ENCODE measurements at regions not wholly inside any gene's neighbourhood (a gene's known extent, or its start where the extent isn't known, plus 50 kb on each side); places are given as distances from the start of the nearest gene placed in this dataset.

- DNase-seq (ENCODE audit: low spot score), result peak; percentile 11
- Mint-ChIP-seq H3K4me3 (no peak overlapping the region), H3K4me1 (peaks cover 15% of the 10 kb centered on the region), H3K36me3 (ENCODE audit: low read depth) (peaks cover 4% of the 10 kb centered on the region; the same call in 1 of the 3 replicates), H3K27me3 (ENCODE audit: insufficient read depth, low read depth, poor library complexity) (peaks cover 2% of the 10 kb centered on the region), H3K9me3 (no peaks in the 10 kb centered on the region), H3K27ac (no peak overlapping the region)
- Histone ChIP-seq H3K36me3 (ENCODE audit: insufficient read depth) (no peaks in the 10 kb centered on the region), H3K27me3 (ENCODE audit: insufficient read depth) (no peaks in the 10 kb centered on the region), H2AFZ (peak overlapping the region; percentile 53; the same call in 1 of the 2 replicates), H3K4me3 (no peak overlapping the region), H3K4me2 (no peak overlapping the region), H4K20me1 (replicated peaks; ENCODE audit: insufficient read depth) (no peaks in the 10 kb centered on the region), H3F3A (replicated peaks; ENCODE audit: low read depth) (no peaks in the 10 kb centered on the region), H3K9me2 (ENCODE audit: insufficient read depth) (peaks cover 16% of the 10 kb centered on the region), H3K79me2 (replicated peaks; ENCODE audit: insufficient read depth) (no peaks in the 10 kb centered on the region), H3K4me1 (ENCODE audit: insufficient read depth) (no peaks in the 10 kb centered on the region; the same call in 1 of the 2 replicates), H3K27ac (ENCODE audit: low read depth) (no peak overlapping the region)
- TF ChIP-seq EZH2 (IDR thresholded peaks at IDR 0.05; ENCODE audit: low read depth, unreplicated experiment) (no peak), EZH2phosphoT487 (IDR thresholded peaks at IDR 0.05; ENCODE audit: unreplicated experiment) (no peak), JUNB (IDR thresholded peaks at IDR 0.05; ENCODE audit: unreplicated experiment) (no peak), ZNF114 (CRISPR knock-in tag; IDR thresholded peaks at IDR 0.05) (no peak), ETS1 (IDR thresholded peaks at IDR 0.05) (no peak), CREB1 (CRISPR knock-in tag; IDR thresholded peaks at IDR 0.05; ENCODE audit: low read depth) (no peak), POLR2AphosphoS5 (IDR thresholded peaks at IDR 0.05; ENCODE audit: low read depth) (no peak)
- TF ChIP-seq, protein P1, sequence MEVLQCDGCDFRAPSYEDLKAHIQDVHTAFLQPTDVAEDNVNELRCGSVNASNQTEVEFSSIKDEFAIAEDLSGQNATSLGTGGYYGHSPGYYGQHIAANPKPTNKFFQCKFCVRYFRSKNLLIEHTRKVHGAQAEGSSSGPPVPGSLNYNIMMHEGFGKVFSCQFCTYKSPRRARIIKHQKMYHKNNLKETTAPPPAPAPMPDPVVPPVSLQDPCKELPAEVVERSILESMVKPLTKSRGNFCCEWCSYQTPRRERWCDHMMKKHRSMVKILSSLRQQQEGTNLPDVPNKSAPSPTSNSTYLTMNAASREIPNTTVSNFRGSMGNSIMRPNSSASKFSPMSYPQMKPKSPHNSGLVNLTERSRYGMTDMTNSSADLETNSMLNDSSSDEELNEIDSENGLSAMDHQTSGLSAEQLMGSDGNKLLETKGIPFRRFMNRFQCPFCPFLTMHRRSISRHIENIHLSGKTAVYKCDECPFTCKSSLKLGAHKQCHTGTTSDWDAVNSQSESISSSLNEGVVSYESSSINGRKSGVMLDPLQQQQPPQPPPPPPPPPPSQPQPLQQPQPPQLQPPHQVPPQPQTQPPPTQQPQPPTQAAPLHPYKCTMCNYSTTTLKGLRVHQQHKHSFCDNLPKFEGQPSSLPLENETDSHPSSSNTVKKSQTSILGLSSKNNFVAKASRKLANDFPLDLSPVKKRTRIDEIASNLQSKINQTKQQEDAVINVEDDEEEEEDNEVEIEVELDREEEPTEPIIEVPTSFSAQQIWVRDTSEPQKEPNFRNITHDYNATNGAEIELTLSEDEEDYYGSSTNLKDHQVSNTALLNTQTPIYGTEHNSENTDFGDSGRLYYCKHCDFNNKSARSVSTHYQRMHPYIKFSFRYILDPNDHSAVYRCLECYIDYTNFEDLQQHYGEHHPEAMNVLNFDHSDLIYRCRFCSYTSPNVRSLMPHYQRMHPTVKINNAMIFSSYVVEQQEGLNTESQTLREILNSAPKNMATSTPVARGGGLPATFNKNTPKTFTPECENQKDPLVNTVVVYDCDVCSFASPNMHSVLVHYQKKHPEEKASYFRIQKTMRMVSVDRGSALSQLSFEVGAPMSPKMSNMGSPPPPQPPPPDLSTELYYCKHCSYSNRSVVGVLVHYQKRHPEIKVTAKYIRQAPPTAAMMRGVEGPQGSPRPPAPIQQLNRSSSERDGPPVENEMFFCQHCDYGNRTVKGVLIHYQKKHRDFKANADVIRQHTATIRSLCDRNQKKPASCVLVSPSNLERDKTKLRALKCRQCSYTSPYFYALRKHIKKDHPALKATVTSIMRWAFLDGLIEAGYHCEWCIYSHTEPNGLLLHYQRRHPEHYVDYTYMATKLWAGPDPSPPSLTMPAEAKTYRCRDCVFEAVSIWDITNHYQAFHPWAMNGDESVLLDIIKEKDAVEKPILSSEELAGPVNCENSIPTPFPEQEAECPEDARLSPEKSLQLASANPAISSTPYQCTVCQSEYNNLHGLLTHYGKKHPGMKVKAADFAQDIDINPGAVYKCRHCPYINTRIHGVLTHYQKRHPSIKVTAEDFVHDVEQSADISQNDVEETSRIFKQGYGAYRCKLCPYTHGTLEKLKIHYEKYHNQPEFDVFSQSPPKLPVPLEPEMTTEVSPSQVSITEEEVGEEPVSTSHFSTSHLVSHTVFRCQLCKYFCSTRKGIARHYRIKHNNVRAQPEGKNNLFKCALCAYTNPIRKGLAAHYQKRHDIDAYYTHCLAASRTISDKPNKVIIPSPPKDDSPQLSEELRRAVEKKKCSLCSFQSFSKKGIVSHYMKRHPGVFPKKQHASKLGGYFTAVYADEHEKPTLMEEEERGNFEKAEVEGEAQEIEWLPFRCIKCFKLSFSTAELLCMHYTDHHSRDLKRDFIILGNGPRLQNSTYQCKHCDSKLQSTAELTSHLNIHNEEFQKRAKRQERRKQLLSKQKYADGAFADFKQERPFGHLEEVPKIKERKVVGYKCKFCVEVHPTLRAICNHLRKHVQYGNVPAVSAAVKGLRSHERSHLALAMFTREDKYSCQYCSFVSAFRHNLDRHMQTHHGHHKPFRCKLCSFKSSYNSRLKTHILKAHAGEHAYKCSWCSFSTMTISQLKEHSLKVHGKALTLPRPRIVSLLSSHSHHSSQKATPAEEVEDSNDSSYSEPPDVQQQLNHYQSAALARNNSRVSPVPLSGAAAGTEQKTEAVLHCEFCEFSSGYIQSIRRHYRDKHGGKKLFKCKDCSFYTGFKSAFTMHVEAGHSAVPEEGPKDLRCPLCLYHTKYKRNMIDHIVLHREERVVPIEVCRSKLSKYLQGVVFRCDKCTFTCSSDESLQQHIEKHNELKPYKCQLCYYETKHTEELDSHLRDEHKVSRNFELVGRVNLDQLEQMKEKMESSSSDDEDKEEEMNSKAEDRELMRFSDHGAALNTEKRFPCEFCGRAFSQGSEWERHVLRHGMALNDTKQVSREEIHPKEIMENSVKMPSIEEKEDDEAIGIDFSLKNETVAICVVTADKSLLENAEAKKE (CRISPR knock-in tag; IDR thresholded peaks at IDR 0.05), result no peak
- TF ChIP-seq, protein P2, sequence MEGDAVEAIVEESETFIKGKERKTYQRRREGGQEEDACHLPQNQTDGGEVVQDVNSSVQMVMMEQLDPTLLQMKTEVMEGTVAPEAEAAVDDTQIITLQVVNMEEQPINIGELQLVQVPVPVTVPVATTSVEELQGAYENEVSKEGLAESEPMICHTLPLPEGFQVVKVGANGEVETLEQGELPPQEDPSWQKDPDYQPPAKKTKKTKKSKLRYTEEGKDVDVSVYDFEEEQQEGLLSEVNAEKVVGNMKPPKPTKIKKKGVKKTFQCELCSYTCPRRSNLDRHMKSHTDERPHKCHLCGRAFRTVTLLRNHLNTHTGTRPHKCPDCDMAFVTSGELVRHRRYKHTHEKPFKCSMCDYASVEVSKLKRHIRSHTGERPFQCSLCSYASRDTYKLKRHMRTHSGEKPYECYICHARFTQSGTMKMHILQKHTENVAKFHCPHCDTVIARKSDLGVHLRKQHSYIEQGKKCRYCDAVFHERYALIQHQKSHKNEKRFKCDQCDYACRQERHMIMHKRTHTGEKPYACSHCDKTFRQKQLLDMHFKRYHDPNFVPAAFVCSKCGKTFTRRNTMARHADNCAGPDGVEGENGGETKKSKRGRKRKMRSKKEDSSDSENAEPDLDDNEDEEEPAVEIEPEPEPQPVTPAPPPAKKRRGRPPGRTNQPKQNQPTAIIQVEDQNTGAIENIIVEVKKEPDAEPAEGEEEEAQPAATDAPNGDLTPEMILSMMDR (conservative IDR thresholded peaks at IDR 0.05; ENCODE audit: low read depth in 2 of 2), result no peak
- no peak for ATAC-seq
These were observed 620.7 kb upstream of the BTBD3 start for GRCh38 chr20:11296951-11297350.

Measured in GM23338 (cell line).